Activated CD4-positive, alpha-beta T cell treated with anti-CD3 and anti-CD28 coated beads, Interleukin-2, amount 10 ng/mL, durations not matched to agents 24 days and 14 days (primary cell): ENCODE measurements at regions not wholly inside any gene's neighbourhood (a gene's known extent, or its start where the extent isn't known, plus 50 kb on each side); places are given as distances from the start of the nearest gene placed in this dataset.

Source experiments
- DNase-seq: peaks from one replicate; pipeline ENCODE4 v3.0.0; 2022
- H3K27ac Mint-ChIP-seq: one replicate; pipeline ENCODE4 v1.8.0; 2022; ENCODE audit warnings: mild to moderate bottlenecking, mixed read lengths
- H3K27me3 Mint-ChIP-seq: one replicate; pipeline ENCODE4 v1.8.0; 2022; ENCODE audit warnings: mixed read lengths
- H3K36me3 Mint-ChIP-seq: one replicate; pipeline ENCODE4 v1.8.0; 2022; ENCODE audit warnings: low read depth, mild to moderate bottlenecking, mixed read lengths
- H3K4me1 Mint-ChIP-seq: one replicate; pipeline ENCODE4 v1.8.0; 2021; ENCODE audit warnings: mixed read lengths
- H3K4me3 Mint-ChIP-seq: one replicate; pipeline ENCODE4 v1.8.0; 2022; ENCODE audit warnings: mild to moderate bottlenecking, moderate library complexity, mixed read lengths
- H3K9me3 Mint-ChIP-seq: one replicate; pipeline ENCODE4 v1.8.0; 2021; ENCODE audit warnings: mixed read lengths
- intact Hi-C: fragments of 100-400 bp; cut with micrococcal nuclease; formaldehyde crosslinking; loops from one replicate; pipeline ENCODE4 v1.15.1; 2023

DNA sequence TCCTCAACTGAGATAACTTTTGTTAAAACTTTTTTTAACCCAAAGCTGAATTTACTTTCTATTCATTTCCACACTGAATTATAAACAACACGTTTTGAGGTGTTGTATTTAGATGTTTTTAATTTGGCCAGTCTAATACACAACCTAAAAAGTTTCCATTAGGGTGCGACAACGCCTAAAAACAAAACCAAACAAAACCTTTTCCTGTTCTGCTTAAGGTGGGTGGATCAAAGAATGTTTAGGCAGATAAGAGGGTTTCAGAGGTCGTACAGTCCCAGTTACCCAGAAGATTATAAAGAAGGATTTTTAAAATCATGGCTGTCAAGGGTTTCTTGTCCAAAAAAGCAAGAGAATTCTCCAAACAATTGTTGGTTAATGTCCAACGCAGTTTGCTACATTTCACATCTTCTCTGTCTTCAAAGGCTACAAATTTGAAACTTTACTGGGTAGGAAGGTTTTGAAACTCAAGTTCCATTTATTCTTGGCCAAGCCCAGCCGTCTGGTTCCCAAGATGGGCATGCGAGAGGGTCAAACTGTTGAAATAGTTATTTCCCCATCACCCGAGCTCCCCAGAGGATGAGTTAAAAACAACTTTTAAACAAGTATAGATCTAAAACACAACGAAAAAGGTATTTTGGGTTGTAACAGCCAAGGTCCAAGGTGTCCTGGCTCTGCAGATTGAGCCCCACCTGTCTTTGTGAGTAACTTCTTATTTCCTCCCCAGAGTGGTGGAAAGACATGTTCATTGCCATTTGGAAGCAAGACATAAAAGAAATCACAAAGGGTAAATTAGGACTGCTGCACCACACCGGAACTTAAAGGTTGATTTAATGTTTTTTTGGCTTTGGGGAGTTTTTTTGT, 122.8 kb upstream of the MAP3K1 start:
- DNase-seq: peak; percentile 72
- Mint-ChIP-seq H3K4me1 (peaks cover 77% of the 10 kb centered on the region), H3K4me3 (peak overlapping the region; percentile 60)

DNA sequence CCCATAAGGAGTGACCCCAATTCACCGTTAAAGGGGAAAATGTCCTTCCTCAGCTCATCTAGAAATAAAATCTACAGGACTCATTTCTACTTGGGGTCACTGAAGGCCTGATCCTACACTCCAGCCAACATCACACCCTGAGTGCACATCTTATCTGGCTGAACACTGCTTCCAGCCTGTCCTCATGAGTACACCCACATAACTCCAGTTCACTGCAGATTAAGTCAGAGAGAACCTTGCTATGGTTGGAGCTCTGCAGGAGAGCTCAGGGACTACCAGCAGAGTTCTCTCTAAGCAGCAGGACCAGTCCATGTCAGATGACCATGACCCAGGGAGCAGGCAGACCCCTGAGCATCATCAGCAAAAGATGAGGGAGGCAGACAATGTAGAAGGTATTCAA, 126.9 kb upstream of the MAP3K1 start:
- Mint-ChIP-seq H3K4me3 (no peak overlapping the region), H3K36me3 (peaks cover 5% of the 10 kb centered on the region), H3K27me3 (peaks cover 1% of the 10 kb centered on the region), H3K4me1 (peaks cover 64% of the 10 kb centered on the region), H3K27ac (no peak overlapping the region), H3K9me3 (no peaks in the 10 kb centered on the region)
- intact Hi-C loops: no loop called here
- DNase-seq: no peak

More for the DNA sequence above, 122.8 kb upstream of the MAP3K1 start:
- peaks cover 5% of the 10 kb centered on the region for H3K36me3 Mint-ChIP-seq
- intact Hi-C loops: loop anchor here (2.0 to 10.0 kb wide), 8 partner anchors 18 to 418 kb away; partner anchors contain the start of gene MAP3K1
- peak overlapping the region; percentile 79 for H3K27ac Mint-ChIP-seq
- peaks cover 1% of the 10 kb centered on the region for H3K27me3 Mint-ChIP-seq
- peaks cover 8% of the 10 kb centered on the region for H3K9me3 Mint-ChIP-seq

DNA sequence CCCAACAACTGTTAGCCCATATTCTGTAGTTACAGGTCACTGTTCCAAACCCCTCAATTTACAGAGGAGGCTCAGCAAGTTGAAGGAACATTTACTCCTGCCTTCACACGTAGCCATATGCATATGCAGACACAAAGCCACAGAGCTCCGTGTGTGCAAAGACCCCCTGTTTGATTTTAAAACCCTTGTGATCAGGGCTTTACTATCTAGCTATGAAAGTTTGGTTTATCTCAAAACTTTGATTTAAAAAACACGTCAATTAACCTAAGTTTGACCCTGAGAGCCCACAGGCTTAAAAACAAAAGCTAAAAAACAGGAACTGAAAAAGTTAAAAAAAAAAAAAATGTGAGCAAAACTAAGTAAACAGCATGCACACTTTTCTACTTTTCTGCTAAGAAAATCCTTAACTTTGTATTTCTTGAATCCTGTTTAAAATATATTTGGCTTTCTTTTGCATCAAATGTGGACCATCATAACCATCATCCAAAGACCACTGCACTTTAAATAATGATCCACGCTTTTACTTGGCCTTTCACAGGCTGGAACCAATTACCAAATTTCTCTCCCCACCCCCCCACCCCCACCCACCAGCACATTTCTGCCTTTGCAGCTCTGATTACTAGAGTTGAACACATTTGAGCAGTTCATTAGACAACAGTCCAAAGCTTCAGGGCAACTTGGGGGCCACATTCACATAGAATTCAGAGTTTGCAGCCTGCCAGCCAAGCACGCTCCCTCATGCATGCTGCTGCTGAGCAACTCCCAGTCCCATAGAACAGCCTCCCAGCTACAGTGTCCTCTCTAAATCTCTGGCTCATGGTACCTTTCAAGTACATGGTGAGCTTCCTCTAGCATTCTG, 128.8 kb upstream of the MAP3K1 start:
- Mint-ChIP-seq H3K4me1 (peaks cover 48% of the 10 kb centered on the region), H3K27ac (no peak overlapping the region), H3K9me3 (no peaks in the 10 kb centered on the region), H3K4me3 (no peak overlapping the region), H3K27me3 (peaks cover 1% of the 10 kb centered on the region), H3K36me3 (peaks cover 2% of the 10 kb centered on the region)
- intact Hi-C loops: no loop called here
- no peak for DNase-seq

DNA sequence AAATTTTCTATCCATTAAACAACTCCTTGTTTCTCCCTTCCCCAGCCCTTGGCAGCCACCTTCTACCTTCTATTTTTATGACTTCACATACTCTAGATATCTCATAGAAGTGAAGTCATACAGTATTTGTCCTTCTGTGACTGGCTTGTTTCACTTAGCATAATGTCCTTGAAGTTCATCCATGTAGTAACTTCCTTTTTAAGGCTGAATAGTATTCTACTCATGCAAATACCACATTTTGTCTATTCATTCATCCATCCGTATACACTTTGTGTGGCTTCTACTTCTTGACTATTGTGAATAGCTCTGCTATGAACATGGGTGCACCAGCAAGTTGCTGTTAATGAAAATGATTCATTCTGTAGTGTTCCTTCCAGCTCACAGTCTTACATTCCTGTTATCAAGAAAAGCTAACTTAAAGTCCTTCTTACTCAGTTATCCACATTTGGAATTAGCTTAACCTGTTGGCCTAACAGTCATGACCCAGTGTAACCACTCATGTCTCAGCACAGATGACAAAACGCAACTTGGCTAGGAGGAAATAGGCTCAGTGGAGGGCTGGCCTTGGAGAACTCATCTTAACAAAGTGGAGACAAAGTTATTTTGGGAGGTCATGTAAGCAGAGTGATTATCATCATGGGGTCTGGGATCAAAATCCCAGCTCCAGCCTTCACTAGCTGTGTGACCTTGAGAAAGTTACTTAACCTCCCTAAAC, 129.7 kb upstream of the MAP3K1 start:
- Mint-ChIP-seq H3K27ac (no peak overlapping the region), H3K9me3 (no peaks in the 10 kb centered on the region), H3K4me3 (no peak overlapping the region), H3K4me1 (peaks cover 39% of the 10 kb centered on the region), H3K27me3 (no peaks in the 10 kb centered on the region), H3K36me3 (peaks cover 2% of the 10 kb centered on the region)
- intact Hi-C loops: no loop called here
- no peak for DNase-seq

DNA sequence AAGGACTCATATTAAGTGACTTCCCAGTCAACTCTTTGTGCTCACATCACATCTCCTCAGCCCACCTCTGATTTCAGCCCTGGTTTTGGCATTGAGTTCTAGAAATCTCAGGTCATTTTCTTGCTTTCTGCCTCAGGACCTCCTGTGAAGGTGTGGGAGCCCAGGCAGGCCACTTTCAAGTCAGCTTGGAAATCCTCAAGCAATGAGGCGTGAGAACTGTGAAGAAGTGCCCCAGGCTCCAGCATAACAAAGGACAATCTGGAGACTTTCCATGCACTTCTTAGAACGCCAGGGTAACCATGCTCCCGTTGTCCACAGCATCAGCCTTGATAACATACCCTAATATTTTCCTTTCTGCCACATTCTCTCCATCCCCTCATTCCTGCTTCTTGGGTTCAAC, 131.2 kb upstream of the MAP3K1 start:
- H3K4me1 Mint-ChIP-seq: peaks cover 29% of the 10 kb centered on the region
- peaks cover 4% of the 10 kb centered on the region for H3K27me3 Mint-ChIP-seq
- H3K27ac Mint-ChIP-seq: no peak overlapping the region
- H3K4me3 Mint-ChIP-seq: no peak overlapping the region
- no peaks in the 10 kb centered on the region for H3K36me3 Mint-ChIP-seq
- intact Hi-C loops: no loop called here
- DNase-seq: no peak
- H3K9me3 Mint-ChIP-seq: no peaks in the 10 kb centered on the region

DNA sequence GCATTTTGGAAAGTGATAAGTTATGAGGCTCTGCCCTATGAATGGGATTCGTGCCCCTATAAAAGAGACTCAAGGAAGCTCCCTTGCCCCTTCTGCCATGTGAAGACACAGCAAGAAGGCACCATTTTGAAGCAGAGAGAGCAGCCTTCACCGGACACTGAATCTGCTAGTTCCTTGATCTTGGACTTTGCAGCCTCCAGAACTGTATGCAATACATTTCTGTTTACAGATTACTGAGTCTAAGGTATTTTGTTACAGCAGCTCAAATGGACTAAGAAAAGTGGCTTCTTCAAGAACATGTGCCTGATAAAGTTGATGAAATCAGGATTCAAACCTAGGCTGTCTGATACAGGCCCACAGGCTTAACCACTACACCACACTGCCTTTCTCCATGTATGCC, 131.6 kb upstream of the MAP3K1 start:
- intact Hi-C loops: no loop called here
- H3K36me3 Mint-ChIP-seq: no peaks in the 10 kb centered on the region
- H3K4me1 Mint-ChIP-seq: peaks cover 29% of the 10 kb centered on the region

DNA sequence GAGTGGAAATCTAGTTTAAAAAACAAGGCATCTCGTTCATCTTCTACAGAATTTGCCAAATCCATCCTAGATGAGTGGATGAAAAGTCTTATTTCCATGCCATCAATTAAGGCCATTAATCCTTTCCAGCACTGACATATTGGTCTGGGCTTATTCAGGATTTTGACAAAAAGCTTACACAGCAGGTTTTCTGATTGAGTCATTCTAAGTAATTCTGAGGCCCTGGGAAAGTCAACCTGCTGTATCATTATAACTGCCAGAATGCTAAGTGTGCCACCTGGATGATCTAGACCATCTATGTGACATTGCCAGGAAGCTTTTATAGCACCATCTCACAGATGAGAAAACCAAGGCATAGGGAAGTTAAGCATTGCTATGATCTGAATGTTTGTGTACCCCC, 132.1 kb upstream of the MAP3K1 start:
- no peak overlapping the region for H3K4me3 Mint-ChIP-seq

More for the DNA sequence above, 131.6 kb upstream of the MAP3K1 start:
- Mint-ChIP-seq H3K4me3 (no peak overlapping the region), H3K27ac (no peak overlapping the region), H3K27me3 (peaks cover 7% of the 10 kb centered on the region), H3K9me3 (peaks cover 4% of the 10 kb centered on the region)
- no peak for DNase-seq

DNA sequence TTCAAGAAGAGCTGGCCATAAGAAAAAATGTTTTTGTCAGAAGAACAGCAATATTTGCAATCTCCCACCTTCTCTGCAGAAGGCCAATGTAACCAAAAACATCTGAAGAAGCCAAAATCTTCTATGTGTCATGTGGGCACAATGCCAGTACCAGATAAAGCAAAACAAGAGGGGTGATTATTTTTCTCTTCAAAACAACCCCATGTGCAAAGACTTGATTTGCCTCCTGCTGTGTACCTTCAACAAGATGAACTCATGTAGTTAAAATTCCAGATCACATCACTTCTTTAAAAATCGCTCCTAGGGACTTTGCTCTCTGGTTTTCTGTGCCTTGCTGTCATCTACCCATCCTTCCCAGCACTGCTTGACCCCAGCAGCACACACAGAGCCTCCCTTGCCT, 134.0 kb upstream of the MAP3K1 start:
- DNase-seq: no peak
- Mint-ChIP-seq H3K9me3 (peaks cover 9% of the 10 kb centered on the region), H3K27me3 (peaks cover 7% of the 10 kb centered on the region), H3K36me3 (no peaks in the 10 kb centered on the region), H3K4me1 (peaks cover 15% of the 10 kb centered on the region), H3K4me3 (no peak overlapping the region), H3K27ac (no peak overlapping the region)
- intact Hi-C loops: no loop called here

More for the DNA sequence above, 132.1 kb upstream of the MAP3K1 start:
- Mint-ChIP-seq H3K36me3 (no peaks in the 10 kb centered on the region), H3K4me1 (peaks cover 24% of the 10 kb centered on the region), H3K27me3 (peaks cover 7% of the 10 kb centered on the region), H3K9me3 (peaks cover 6% of the 10 kb centered on the region), H3K27ac (no peak overlapping the region)
- intact Hi-C loops: no loop called here
- DNase-seq: no peak

DNA sequence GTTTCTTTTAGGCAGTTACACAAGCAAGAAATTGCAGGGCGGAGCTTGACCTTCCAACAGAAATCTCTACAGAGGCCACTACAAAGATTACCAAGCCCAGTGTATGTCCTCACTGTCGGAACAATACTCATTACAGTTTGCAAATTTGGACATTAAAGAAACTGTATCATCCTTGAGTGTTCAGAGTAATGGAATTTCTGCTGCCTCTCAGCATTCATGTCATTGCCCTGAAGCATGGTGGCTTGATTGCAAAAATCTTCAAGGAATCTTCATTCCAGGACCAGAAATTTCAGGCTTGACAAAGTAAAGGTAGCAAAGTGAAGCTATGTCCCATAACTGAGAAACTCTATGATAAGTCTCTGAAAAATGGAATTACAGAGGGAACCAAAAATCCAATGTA, 134.6 kb upstream of the MAP3K1 start:
- no peak overlapping the region for H3K27ac Mint-ChIP-seq
- no peak overlapping the region for H3K4me3 Mint-ChIP-seq
- H3K27me3 Mint-ChIP-seq: peaks cover 7% of the 10 kb centered on the region
- H3K4me1 Mint-ChIP-seq: peaks cover 12% of the 10 kb centered on the region
- DNase-seq: no peak
- H3K9me3 Mint-ChIP-seq: peaks cover 12% of the 10 kb centered on the region
- H3K36me3 Mint-ChIP-seq: peaks cover 2% of the 10 kb centered on the region
- intact Hi-C loops: no loop called here

DNA sequence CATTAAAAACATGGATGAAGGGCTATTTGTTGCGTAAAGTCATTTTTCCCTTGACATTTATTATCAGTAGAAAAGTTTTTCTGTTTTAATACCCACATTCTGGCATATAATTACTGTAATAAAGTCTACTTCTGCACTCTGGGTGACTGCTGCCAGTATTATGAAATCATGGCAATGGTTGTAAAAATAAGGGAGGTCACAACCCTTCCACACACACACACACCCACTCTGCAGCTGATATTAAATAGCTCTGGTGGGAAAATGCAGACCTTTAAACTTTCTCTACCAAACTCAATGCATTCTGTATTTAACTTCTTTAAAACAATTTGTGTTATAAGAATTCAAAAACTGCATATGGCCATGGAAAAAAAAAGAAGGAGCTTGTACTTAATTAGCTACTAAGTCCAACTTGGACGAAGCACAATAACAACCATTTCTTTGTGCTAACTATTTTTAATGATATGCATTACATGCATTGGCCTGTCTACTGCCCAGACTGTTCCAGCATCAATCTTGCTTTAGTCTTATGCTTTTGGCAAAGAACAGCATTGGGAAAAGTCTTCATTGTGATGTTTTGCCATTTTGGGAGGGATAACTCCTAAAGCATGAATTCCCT, 137.6 kb upstream of the MAP3K1 start:
- intact Hi-C loops: loop anchor here (10.0 kb wide), 1 partner anchor 57 kb away; no protein-coding TSS in a partner anchor
- no peak for DNase-seq
- H3K4me1 Mint-ChIP-seq: peaks cover 11% of the 10 kb centered on the region
- peaks cover 4% of the 10 kb centered on the region for H3K36me3 Mint-ChIP-seq
- H3K9me3 Mint-ChIP-seq: peaks cover 28% of the 10 kb centered on the region
- no peak overlapping the region for H3K4me3 Mint-ChIP-seq
- peaks cover 7% of the 10 kb centered on the region for H3K27me3 Mint-ChIP-seq
- H3K27ac Mint-ChIP-seq: no peak overlapping the region

DNA sequence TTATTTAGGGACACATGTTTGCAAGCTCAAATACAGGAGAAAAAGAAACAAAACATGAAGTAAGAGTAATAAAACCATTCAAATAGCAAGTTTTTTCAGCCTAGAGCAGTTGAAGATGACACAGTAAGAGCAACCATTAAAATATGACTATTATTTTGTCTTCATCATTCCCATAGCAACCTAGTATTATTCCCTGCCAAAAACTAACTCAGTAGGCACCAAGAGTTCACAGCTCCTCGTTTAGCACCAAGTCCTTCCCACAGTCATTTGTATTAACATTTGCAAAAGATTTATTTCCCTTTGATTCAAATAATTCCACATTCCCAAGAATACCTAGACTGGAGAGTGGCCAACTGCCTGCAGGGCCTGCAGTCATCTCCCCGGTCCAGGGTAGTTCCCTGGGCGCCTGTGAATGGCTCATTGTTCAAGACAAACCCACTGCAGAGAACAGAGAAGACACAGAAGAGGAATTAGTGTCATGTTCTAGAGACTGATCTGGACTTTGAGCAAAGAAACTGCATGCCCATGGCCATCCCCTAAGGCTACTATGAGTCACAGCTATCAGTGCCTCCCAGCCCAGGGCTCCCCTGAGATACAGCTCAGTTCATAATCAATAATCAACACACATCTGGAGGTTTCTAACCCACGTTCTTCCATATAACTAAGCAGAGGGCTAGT, 139.1 kb upstream of the MAP3K1 start:
- intact Hi-C loops: loop anchor here (10.0 kb wide), 1 partner anchor 59 kb away; no protein-coding TSS in a partner anchor
- H3K9me3 Mint-ChIP-seq: peaks cover 28% of the 10 kb centered on the region
- peaks cover 7% of the 10 kb centered on the region for H3K27me3 Mint-ChIP-seq
- peaks cover 15% of the 10 kb centered on the region for H3K4me1 Mint-ChIP-seq
- H3K27ac Mint-ChIP-seq: no peak overlapping the region
- H3K4me3 Mint-ChIP-seq: no peak overlapping the region
- peaks cover 4% of the 10 kb centered on the region for H3K36me3 Mint-ChIP-seq
- no peak for DNase-seq

DNA sequence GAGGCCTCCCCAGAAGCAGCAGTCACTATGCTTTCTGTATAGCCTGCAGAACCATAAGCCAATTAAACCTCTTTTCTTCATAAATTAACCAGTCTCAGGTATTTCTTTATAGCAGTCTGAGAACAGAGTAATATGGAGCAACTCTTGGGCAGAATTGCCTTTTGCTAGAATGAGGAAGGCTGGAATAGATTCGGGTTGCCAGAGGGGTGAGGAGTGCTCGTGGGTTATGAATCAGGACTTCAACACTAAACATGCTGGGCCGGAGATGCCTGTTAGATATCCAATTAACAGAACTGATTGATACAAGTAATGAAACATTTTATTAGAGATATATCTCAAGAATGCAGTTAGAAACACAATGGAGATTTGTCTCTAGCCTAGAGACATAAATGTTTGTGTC, 140.9 kb upstream of the MAP3K1 start:
- intact Hi-C loops: loop anchor here (10.0 kb wide), 1 partner anchor 60 kb away; no protein-coding TSS in a partner anchor
- H3K36me3 Mint-ChIP-seq: peaks cover 6% of the 10 kb centered on the region
- H3K4me1 Mint-ChIP-seq: peaks cover 30% of the 10 kb centered on the region
- DNase-seq: no peak
- H3K27ac Mint-ChIP-seq: no peak overlapping the region
- peaks cover 4% of the 10 kb centered on the region for H3K27me3 Mint-ChIP-seq
- H3K9me3 Mint-ChIP-seq: peaks cover 31% of the 10 kb centered on the region
- no peak overlapping the region for H3K4me3 Mint-ChIP-seq

DNA sequence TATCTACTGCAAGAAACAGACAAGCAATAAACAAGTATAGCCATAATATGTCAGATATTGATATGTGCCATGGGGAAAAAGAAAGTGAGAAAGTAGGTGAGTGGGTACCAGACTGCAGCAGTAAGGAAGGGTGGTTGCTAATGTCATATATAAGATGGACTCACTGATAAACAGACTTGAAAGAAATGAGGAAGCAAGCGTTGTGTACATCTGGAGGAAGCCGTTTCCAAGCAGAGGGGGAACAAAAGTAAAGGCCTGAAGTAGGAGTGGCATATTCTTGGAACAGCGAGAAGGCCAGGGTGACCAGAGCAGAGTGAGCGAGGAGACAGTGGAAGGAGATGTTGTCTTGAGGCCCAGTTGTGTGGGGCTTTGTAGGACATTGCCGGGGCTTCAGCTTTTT, 142.2 kb upstream of the MAP3K1 start:
- no peak overlapping the region for H3K4me3 Mint-ChIP-seq
- intact Hi-C loops: loop anchor here (10.0 kb wide), 1 partner anchor 62 kb away; no protein-coding TSS in a partner anchor
- no peak overlapping the region for H3K27ac Mint-ChIP-seq

More for the DNA sequence above, 142.2 kb upstream of the MAP3K1 start:
- Mint-ChIP-seq H3K27me3 (no peaks in the 10 kb centered on the region), H3K4me1 (peaks cover 29% of the 10 kb centered on the region), H3K9me3 (peaks cover 25% of the 10 kb centered on the region), H3K36me3 (peaks cover 6% of the 10 kb centered on the region)
- DNase-seq: no peak
